ENCODE measurements at regions not wholly inside any gene's neighbourhood (a gene's known extent, or its start where the extent isn't known, plus 50 kb on each side); places are given as distances from the start of the nearest gene placed in this dataset.

GRCh38 chr11:95652002-95652472 lies 137.5 kb downstream of the FAM76B start:
- TF ChIP-seq CTCF (IDR thresholded peaks at IDR 0.05) (no peak), POLR2A (IDR thresholded peaks at IDR 0.05) (no peak)

Measured in esophagus squamous epithelium (tissue), 4 donors.